IPS-11a (cell line): ENCODE measurements at regions not wholly inside any gene's neighbourhood (a gene's known extent, or its start where the extent isn't known, plus 50 kb on each side); places are given as distances from the start of the nearest gene placed in this dataset.

Experiments used
- H3K4me3 ChIP-seq: one replicate; pipeline ENCODE4 v1.5.1; 2013; ENCODE audit warnings: low read depth, low read length, control low read depth

- H3K4me3 ChIP-seq, result no peak overlapping the region
Measured at GRCh38 chr6:43984442-43985321, 142.6 kb downstream of the MRPL14 start.

DNA sequence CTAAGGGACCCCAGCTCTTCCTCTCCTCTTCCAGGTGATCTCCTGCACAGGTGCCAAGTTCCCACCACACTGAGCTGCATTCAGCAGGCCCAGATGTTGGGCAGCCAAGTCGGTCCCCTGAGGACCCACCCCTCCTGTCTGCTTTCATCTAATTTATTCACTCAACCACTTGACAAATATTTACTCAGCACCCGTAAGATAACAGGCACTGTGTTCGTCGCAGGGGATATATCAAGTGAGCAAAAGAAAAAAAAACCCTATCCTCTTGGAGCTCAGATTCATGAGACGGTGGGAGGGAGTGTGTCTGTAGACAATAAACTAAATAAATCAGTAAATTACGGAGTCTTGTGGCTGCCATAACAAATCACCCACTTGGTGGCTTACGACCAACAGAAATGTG lies 143.6 kb downstream of the MRPL14 start:
- H3K4me3 ChIP-seq, result no peak overlapping the region

DNA sequence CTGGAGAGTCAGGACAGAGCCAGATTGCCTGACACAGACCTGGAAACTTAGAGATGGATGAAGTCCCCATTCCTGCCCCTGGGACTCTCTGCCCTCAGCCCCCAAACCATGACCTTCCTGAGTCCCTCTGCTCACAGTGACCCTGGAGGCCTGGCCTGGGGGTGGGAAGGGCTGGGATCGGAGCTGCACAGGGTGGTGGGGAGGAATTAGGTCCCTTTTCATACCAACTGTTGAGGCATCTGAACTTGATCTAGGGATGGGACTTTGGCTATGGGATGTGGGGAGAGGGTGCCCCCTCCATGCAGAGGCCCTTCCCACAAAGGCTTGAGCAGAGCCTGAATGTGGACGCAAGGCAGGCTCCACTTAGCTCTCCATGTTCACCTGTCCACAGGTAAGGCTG lies 144.1 kb downstream of the MRPL14 start:
- no peak overlapping the region for H3K4me3 ChIP-seq

DNA sequence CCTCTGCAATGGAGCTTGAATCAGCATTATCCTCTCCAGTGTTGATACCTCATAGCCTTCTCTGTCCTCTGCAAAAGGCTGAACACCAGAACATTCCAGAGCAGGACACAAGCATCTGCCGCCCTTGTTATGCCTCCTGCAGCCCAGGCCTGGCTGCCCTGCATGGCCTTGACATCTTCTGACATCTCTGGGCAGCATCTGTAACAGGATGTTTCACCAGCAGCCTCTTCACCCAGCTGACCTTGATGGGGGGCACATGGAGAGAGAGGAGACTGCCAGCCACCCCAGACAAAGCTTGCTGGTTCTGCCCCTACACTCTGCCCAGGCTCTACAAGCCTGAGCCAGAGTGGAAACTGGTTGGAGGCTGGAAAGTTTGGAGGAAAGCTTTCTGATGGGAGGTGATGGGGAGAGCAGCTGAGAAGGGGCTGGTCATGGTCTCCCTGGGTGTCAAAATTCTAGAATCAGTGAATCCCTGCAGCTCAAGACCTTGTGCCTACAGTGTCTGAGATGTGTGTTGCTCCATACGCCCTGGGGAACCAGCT lies 145.1 kb downstream of the MRPL14 start:
- no peak overlapping the region for H3K4me3 ChIP-seq

DNA sequence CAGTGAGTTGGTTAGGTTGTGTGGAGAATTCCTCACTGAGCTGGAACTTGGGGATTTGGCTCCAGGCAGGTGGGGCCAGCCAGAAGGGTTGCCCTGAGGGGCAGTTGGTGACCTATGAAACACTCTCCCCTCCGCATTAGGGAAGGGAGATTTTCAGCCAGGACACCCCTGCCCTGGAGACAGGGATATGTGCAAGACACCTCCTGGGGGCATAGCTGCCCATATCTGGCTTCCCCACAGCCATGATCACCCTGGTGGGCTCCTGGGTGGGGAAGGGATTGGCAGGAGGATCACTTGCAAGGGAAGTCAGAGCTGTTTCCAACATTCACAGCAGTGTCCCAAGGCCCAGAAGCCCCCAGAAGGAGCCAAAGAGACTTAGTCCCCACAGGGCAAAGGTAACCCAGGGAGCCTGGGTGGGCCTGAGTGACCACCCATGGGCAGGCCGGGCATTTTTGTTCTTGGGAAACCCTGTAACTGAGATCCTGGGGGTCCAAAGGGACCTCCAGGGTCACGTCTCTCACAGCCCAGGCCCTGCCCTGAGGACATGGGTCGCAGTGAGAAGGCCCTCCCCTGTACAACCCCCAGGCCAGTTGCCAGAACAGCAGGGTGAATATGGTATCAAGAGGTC lies 145.8 kb downstream of the MRPL14 start:
- H3K4me3 ChIP-seq, result peak overlapping the region; percentile 4

GRCh38 chr6:43980004-43980795 lies 147.1 kb downstream of the MRPL14 start:
- no peak overlapping the region for H3K4me3 ChIP-seq

GRCh38 chr6:43979525-43979924 lies 147.7 kb downstream of the MRPL14 start:
- H3K4me3 ChIP-seq, result no peak overlapping the region

GRCh38 chr6:43978473-43979346 lies 148.5 kb downstream of the MRPL14 start:
- no peak overlapping the region for H3K4me3 ChIP-seq

DNA sequence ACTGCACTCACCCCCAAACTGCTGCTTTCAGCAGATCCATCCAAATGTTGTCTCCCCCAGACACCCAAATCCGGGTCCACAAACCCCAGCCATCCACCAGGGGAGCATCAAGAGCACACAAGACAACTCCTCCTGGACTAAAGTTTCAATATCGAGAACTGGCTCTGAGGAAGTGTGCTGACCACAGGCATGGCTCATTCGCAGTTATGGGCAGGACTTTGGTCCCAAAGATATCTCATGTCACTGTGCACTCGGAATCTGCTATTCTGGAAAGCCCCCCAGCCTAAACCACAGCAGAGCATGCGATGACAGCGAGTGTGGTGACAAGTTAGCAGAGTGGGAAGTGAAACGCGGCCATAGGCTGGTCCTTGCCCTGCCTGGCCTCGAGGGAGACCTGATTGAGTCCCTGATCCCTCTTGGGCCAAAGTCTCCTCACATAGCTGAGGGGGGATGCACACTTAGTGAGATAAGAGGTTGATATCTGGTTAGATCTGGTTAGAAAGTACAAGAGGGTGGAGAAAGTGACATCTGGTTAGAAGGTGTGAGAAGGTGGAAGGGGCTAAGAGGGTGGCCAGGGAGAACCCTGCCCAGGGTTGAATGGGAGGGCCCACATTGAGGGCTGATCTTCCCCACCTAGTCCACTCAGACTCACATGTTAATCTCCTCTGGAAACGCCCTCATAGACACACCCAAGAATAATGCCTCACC lies 149.7 kb downstream of the MRPL14 start:
- no peak overlapping the region for H3K4me3 ChIP-seq

GRCh38 chr6:43976706-43977403 lies 150.4 kb downstream of the MRPL14 start:
- H3K4me3 ChIP-seq, result no peak overlapping the region

DNA sequence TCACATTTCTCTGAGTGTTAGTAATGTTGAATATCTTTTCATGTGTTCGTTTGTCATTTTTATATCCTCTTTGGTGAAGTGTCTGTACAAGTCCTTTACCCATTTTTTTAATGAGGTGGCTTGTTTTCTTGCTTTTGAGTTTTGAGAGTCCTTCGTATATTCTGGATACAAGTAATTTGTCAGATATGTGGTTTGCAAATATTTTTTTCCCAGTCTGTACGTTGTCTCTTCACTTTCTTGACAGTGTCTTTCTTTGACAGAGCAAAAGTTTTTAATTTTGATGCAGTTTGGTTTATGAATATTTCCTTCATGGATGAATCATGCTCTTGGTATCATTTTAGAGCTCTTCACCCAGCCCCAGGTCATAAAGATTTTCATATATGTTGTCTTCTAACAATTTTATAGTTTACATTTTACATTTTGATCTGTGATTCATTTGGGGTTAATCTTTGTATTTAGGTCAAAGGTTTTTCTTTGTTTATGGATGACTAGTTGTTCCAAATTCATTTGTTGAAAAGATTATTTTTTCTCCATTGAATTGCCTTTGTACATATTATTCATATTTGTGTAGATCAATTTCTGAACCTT lies 152.5 kb downstream of the MRPL14 start:
- H3K4me3 ChIP-seq, result no peak overlapping the region

- no peak overlapping the region for H3K4me3 ChIP-seq
Measured at GRCh38 chr6:43973357-43973756, 153.9 kb downstream of the MRPL14 start.

- H3K4me3 ChIP-seq, result no peak overlapping the region
Measured at GRCh38 chr6:43972913-43973300, 154.3 kb downstream of the MRPL14 start.

DNA sequence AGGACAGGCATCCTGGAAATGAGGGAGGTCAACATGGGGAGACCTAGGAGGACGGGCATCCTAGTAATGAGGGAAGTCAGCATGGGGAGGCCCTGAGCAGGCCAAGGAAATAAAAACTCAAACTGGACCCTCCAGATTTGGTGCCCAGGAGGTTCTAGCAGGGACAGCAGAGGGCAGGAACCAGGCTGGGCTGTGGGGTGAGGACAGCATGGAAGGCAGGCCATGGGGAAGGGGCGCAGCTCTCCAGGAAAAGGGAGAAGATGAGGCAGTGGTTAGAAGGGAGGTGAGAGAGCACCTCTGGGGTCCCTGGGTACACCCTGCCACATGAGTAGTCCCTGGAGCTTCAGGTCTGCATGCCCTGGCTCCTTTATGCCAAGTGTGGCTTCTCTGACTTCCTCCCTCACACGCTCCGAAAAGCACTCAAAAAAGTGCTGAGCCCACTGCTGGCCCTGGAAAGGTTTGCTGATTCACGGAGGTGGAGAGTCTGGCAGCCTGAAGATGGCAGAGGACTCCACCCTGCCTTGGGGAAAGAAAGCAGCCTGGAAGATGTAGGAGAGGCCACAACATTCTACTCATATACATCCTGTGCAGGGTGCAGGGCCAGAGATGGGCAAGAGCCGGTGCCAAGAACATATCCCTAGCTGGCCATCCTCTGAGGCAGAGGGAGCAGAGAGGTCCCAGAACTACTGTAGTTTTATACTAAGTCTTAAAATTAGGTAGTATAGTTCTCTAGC lies 154.9 kb downstream of the MRPL14 start:
- H3K4me3 ChIP-seq, result no peak overlapping the region

GRCh38 chr6:43971776-43972126 lies 155.5 kb downstream of the MRPL14 start:
- no peak overlapping the region for H3K4me3 ChIP-seq

DNA sequence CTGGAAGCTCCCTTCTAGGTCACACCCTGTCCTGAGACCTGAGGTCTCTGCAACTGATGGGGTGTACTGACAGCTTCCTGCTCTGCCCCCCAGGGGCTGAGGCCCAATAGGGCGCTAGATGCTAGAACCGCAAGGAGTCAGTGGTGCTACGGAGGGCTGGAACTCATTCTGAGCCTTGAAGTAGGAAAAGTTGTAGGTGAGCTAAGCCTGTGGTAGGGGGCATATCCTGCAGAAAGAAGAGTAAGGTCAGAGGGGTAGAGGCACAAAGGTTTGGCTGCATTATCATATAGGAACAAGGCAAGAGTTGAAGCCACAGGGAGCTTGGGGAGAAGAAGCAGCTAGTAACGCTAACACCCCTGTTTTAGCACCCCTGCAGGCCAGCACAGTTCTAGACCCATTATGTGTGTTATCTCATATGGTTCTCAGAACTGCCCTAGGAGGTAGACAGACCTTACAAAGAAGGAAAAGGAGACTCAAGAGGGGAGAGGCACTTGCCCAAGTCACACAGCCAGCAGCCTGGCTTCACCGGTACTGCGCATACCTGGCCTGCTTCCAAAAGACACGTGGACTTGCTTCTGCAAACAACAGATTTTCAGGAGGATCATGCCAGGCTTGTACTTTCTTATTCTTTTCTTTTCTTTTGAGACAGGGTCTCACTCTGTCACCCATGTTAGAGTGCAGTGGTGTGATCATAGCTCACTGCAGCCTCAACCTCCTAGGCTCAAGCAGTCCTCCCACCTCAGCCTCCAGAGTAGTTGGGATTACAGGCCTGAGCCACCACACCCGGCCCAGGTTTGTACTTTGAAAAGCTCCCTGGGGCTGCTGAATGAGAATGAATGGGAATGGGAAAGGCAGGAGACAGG lies 156.1 kb downstream of the MRPL14 start:
- H3K4me3 ChIP-seq, result no peak overlapping the region
